Caco-2 (cell line): ENCODE measurements at regions not wholly inside any gene's neighbourhood (a gene's known extent, or its start where the extent isn't known, plus 50 kb on each side); places are given as distances from the start of the nearest gene placed in this dataset.

Experiments
- BruUV-seq: library from RNA; stranded (reverse); fragments of 400-500 nt; replicated peaks from 2 replicates; lab custom pipeline; 2021; lab: Mats Ljungman, UMichigan
- CTCF ChIA-PET: fragments of 300-600 bp; sonication (Branson Sonifier 250); formaldehyde crosslinking; loops from one replicate; lab custom pipeline; 2022; ENCODE audit warnings: antibody characterized with exemption; lab: Charles Lee
- POLR2A ChIA-PET: fragments of 300-600 bp; sonication (Branson Sonifier 250); formaldehyde crosslinking; loops from one replicate; lab custom pipeline; 2022; ENCODE audit warnings: antibody characterized with exemption; lab: Charles Lee
- DNase-seq, 2 experiments: peaks; one replicate each; pipeline versions ENCODE4 v3.0.0 to v3.0.0-alpha.2; 2020 to 2022
- H3K27me3 ChIP-seq: replicated peaks from 2 replicates; pipeline ENCODE4 v1.6.0; 2011; ENCODE audit warnings: low read length; ENCODE audit not compliant: control insufficient read depth, insufficient read depth
- H3K36me3 ChIP-seq: 2 replicates; pipeline ENCODE4 v1.5.1; 2011; ENCODE audit warnings: low read length; ENCODE audit not compliant: control insufficient read depth, insufficient read depth
- H3K4me1 ChIP-seq: fragments of 250-450 bp; sonication (Bioruptor Pico); 2 replicates; pipeline ENCODE4 v1.5.1; 2020; ENCODE audit warnings: mild to moderate bottlenecking
- H3K4me3 ChIP-seq: 2 replicates; pipeline ENCODE4 v1.5.1; 2011; ENCODE audit warnings: low read depth, mild to moderate bottlenecking, control low read depth, low read length
- H3K9me3 ChIP-seq: fragments of 250-450 bp; sonication (Bioruptor Pico); 2 replicates; pipeline ENCODE4 v1.5.1; 2020; ENCODE audit warnings: mild to moderate bottlenecking, moderate library complexity
- H3K27ac Mint-ChIP-seq: one replicate; pipeline ENCODE4 v1.8.0; 2022; ENCODE audit warnings: mixed read lengths; ENCODE audit not compliant: unreplicated experiment
- H3K27me3 Mint-ChIP-seq: one replicate; pipeline ENCODE4 v1.8.0; 2022; ENCODE audit warnings: mixed read lengths; ENCODE audit not compliant: insufficient read depth, unreplicated experiment
- H3K36me3 Mint-ChIP-seq: one replicate; pipeline ENCODE4 v1.8.0; 2022; ENCODE audit warnings: mild to moderate bottlenecking, mixed read lengths; ENCODE audit not compliant: insufficient read depth, unreplicated experiment
- H3K4me1 Mint-ChIP-seq: one replicate; pipeline ENCODE4 v1.8.0; 2022; ENCODE audit warnings: low read depth, mixed read lengths; ENCODE audit not compliant: unreplicated experiment
- H3K4me3 Mint-ChIP-seq: one replicate; pipeline ENCODE4 v1.8.0; 2022; ENCODE audit warnings: mild to moderate bottlenecking, moderate library complexity, mixed read lengths; ENCODE audit not compliant: unreplicated experiment
- H3K9me3 Mint-ChIP-seq: one replicate; pipeline ENCODE4 v1.8.0; 2022; ENCODE audit warnings: mixed read lengths; ENCODE audit not compliant: unreplicated experiment
- CTCF ChIP-seq, 2 experiments: fragments of 200-600 bp in 1 of 2; IDR thresholded peaks; 1 replicate in 1 of 2; 2 replicates in 1 of 2; pipeline versions ENCODE4 v1.5.1 to v1.8.0; 2011 to 2022; ENCODE audit warnings: antibody characterized with exemption in 1 of 2, control low read depth in 1 of 2, inconsistent platforms in 1 of 2, low read depth in 1 of 2, low read length in 1 of 2, mild to moderate bottlenecking in 1 of 2, moderate library complexity in 1 of 2; ENCODE audit not compliant: insufficient read depth in 1 of 2, severe bottlenecking in 1 of 2, unreplicated experiment in 1 of 2
- intact Hi-C: fragments of 100-400 bp; cut with micrococcal nuclease; formaldehyde crosslinking; loops from one replicate; pipeline ENCODE4 v1.10.0; 2022; ENCODE audit not compliant: unreplicated experiment

DNA sequence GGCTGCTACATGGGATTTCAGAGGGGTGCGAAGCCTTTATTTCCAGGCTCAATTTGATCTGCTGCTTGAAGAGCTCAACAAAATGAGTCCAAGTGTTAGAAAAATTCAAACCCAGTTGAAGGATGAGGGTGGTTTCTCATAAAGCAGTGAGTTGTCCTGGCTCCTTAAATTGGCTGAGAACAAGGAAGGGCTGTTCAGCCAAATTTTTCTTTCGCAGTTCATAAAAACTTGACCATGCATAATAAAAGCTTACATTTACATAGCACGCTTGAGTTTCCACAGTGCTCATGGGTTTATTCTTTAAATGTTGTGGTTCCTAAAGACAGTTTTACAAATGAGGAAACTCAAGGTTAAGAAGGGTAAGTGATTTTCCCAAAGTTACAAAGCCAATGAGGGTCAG is 174.4 kb upstream of the FOXA2 start:
- Histone ChIP-seq H3K27me3 (no peaks in the 10 kb centered on the region), H3K36me3 (no peaks in the 10 kb centered on the region), H3K4me3 (no peak overlapping the region), H3K9me3 (no peaks in the 10 kb centered on the region), H3K4me1 (peaks cover 12% of the 10 kb centered on the region)
- POLR2A ChIA-PET: no interaction called here
- Mint-ChIP-seq H3K27ac (no peak overlapping the region), H3K27me3 (no peaks in the 10 kb centered on the region), H3K4me3 (no peak overlapping the region), H3K4me1 (peaks cover 14% of the 10 kb centered on the region), H3K9me3 (no peaks in the 10 kb centered on the region), H3K36me3 (no peaks in the 10 kb centered on the region)
- BruUV-seq: no TSS peak
- no peak for DNase-seq
- intact Hi-C loops: no loop called here
- TF ChIP-seq CTCF (IDR thresholded peaks at IDR 0.05; ENCODE audit: insufficient read depth in 1 of 2, low read depth in 1 of 2, low read length in 1 of 2, severe bottlenecking in 1 of 2, unreplicated experiment in 1 of 2): no peak
- CTCF ChIA-PET: no interaction called here

DNA sequence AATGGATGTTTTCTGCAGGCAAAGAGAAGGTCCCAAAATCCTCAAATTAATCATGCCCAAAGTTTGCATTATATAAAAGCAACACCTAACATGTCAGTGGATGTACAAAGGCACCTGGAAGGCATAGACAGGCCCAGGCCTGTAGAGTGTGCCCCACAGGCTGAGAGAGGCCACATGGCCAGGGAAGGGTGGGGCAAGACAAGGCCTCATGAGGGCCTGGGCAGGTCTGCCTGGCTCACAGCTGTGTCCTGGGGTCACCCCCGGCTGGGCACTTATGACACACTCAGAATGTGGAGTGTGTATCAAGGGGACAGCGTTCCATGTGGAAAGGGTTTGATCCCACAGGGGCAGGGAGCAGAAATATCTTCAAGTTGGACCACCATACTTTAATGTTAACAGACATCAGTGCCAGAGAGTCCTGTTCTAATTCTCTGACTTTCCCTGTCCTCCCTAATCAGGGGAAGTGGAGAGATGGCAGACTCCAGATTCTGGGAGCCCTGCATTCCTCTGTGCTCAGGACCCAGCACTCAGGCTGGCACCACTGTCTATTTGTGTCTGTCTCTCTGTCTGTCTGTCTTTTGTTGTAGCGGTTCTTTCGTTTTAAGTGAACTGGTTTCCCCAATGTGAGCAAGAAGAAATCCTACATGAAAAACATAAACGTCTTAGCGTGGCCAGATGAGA is 178.3 kb upstream of the FOXA2 start:
- Mint-ChIP-seq H3K36me3 (no peaks in the 10 kb centered on the region), H3K27me3 (no peaks in the 10 kb centered on the region), H3K9me3 (no peaks in the 10 kb centered on the region), H3K4me3 (no peak overlapping the region), H3K4me1 (peaks cover 17% of the 10 kb centered on the region), H3K27ac (no peak overlapping the region)
- Histone ChIP-seq H3K4me3 (no peak overlapping the region), H3K36me3 (no peaks in the 10 kb centered on the region), H3K27me3 (no peaks in the 10 kb centered on the region), H3K9me3 (no peaks in the 10 kb centered on the region), H3K4me1 (peaks cover 21% of the 10 kb centered on the region)
- no peak for TF ChIP-seq CTCF (IDR thresholded peaks at IDR 0.05; ENCODE audit: insufficient read depth in 1 of 2, low read depth in 1 of 2, low read length in 1 of 2, severe bottlenecking in 1 of 2, unreplicated experiment in 1 of 2)
- ChIA-PET CTCF (no interaction called here), POLR2A (no interaction called here)
- BruUV-seq: no TSS peak
- intact Hi-C loops: no loop called here
- no peak for DNase-seq

- Histone ChIP-seq H3K4me3 (no peak overlapping the region), H3K36me3 (no peaks in the 10 kb centered on the region), H3K9me3 (no peaks in the 10 kb centered on the region), H3K27me3 (no peaks in the 10 kb centered on the region), H3K4me1 (peaks cover 28% of the 10 kb centered on the region)
- H3K4me3 Mint-ChIP-seq: no peak overlapping the region
- H3K27ac Mint-ChIP-seq: no peak overlapping the region
- DNase-seq: no peak
- intact Hi-C loops: no loop called here
- no TSS peak for BruUV-seq
- peaks cover 24% of the 10 kb centered on the region for H3K4me1 Mint-ChIP-seq
- H3K36me3 Mint-ChIP-seq: no peaks in the 10 kb centered on the region
- TF ChIP-seq CTCF (IDR thresholded peaks at IDR 0.05; ENCODE audit: insufficient read depth in 1 of 2, low read depth in 1 of 2, low read length in 1 of 2, severe bottlenecking in 1 of 2, unreplicated experiment in 1 of 2): no peak
- H3K27me3 Mint-ChIP-seq: no peaks in the 10 kb centered on the region
- H3K9me3 Mint-ChIP-seq: no peaks in the 10 kb centered on the region
- ChIA-PET POLR2A (no interaction called here), CTCF (no interaction called here)
These were observed 179.0 kb upstream of the FOXA2 start for GRCh38 chr20:22763257-22763906.
